Urothelium cell line (cell line): ENCODE measurements at regions not wholly inside any gene's neighbourhood (a gene's known extent, or its start where the extent isn't known, plus 50 kb on each side); places are given as distances from the start of the nearest gene placed in this dataset.

ENCODE experiments used
- DNase-seq: peaks from one replicate; pipeline ENCODE4 v3.0.0; 2011; ENCODE audit warnings: low spot score, mixed read lengths
- FAIRE-seq: peaks from 2 replicates; lab custom pipeline; 2011; peaks lifted over from hg19 to GRCh38; lab: Jason Lieb, UNC

DNA sequence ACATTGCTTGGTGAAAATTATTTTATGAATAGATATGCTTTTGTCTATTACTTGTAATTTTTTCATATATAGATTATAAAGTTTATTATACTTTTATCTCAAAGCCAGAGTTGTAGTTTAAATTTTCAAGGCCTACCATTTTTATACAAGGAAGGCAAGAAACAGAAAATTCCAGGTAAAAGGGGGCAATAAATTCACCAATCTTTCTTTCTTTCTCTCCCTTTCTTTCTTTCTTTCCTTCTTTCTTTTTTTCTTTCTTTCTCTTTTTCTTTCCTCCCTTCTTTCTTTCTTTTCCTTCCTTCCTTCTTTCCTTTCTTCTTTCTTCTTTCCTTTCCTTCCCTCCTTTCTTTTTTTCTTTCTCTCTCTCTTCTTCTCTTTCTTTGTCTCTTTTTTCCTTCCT is 529.4 kb downstream of the PCDH17 start:
- DNase-seq (no peak), FAIRE-seq (no peak)

DNA sequence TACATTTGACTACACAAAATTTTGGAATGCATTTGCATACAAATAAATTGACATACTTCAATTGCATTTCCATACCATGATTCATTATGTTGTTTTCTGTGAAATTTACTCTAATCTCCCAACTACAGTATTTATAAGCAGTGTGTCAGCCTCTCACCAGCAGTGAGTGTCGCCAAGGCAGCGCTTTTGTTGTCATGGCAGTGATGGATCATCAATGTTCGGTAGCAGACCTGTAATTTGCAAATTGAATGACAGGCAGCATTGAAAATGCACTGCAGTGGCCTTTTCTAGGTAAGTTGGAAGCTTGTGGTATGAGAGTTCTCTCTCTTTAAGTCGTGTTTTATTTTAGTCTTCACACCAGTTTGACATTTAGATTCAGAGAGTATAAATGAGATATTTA is 534.1 kb downstream of the PCDH17 start:
- FAIRE-seq, result no peak
- no peak for DNase-seq

DNA sequence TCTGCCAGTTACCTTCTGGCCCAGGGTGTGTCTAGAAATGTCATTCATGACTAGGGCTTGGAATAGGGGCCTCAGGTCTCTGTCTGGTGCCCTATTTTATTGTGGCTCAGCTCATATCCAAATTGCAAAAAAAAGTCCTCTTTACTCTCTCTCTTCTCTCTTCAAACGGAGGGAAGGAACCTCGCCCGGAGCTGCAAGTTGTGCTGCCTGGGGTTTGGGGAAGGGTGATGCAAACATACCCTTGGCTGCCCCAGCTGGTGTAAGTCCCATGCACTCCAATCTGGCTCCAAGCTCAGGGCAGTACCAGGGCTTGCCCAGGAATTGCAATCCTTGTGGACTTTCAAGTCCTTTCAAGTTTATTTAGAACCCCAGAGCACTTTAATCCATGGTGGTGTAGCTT is 549.6 kb downstream of the PCDH17 start:
- DNase-seq, result no peak
- FAIRE-seq, result no peak

DNA sequence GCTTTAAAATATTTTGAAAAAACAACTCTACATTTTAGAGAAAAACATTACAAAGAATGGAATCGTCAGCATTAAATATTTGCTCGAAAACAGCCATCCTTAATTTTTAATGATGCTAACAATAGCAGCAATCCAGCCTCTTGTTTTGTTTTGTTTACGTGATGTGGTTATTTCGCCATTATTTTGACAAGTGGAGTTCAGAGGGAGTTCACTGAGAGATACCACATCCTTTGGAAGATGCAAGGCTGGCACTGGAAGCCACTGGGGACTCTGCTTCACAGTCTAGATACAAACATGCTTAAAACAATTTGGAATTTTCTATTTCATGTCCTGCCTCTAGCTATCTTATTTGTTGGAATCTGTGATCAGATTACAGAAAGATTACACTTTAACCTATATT is 556.3 kb downstream of the PCDH17 start:
- FAIRE-seq, result no peak
- DNase-seq, result no peak

DNA sequence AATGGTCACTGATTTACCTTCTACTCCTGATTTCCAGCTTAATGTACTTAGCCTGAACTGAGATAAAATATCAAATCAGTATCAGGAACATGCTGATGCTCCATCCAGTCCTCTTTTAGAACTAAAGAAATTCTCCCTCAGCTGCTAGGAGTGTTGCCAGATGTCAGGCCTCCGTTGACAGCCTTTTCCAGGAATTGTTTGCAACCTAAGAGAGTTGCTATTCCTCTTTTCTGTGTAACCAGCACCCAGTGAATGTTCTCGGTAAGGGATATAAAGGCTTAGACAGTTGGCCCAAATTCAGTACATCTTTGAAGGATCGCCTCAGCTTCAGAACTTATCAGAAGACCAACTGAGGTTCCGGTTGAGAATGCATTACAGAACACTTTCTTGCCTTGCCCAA is 559.0 kb downstream of the PCDH17 start:
- no peak for FAIRE-seq
- DNase-seq, result no peak

DNA sequence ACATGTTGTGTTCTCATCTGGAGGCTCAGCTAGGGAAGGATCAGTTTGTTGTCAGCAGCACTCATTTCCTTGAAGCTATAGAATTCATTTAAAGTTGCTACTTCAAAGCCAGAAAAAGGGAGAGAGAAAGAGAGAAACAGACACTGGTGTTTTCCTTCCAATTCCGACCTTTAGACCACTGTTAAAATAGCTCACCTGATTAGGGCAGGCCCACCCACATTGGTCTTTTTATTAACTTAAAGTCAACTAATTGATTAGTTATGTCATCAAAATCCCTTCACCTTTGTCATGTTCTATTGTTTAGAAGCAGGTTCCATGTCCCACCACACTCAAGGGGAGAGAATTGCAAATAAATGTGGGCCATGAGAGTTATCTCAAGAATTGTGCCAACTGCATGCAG is 560.2 kb downstream of the PCDH17 start:
- FAIRE-seq (no peak), DNase-seq (no peak)

DNA sequence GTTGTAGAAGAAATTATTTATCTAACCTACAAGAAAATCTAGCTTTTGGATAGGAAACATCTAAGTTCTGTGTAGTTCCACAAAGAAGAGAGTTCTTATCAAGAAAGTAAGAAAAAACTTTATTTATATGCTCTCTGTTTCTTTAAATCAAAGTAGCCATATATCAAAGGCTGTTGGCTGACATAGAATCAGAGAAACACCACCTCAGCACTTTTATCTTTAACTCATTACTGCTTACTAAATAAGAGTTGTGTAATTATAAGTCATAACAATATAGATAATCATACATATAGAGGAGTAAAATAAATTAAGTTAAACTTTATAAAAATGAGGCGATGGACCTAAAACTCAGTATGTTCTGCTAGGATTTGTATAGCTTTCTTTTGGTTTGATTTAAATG is 570.6 kb downstream of the PCDH17 start:
- FAIRE-seq, result no peak
- DNase-seq, result no peak

DNA sequence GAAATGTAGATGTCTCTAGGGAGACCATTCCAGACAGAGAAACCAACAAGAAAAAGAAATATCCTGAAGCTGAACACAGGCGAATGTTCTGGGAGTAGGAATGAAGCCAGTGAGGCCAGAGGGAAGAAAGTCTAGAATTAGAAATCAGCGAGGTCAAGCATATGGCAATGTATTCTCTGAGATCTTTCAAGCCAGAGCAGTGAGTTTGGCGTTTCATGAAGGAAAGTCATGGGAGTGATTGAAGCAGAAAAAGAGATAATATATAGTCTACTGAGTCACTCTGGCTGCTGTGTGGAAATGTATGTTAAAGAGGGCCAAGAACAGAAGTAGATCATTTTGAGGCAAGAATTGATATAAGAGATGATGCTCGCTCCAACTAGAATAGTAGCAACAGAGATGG is 576.0 kb downstream of the PCDH17 start:
- FAIRE-seq (no peak), DNase-seq (no peak)

DNA sequence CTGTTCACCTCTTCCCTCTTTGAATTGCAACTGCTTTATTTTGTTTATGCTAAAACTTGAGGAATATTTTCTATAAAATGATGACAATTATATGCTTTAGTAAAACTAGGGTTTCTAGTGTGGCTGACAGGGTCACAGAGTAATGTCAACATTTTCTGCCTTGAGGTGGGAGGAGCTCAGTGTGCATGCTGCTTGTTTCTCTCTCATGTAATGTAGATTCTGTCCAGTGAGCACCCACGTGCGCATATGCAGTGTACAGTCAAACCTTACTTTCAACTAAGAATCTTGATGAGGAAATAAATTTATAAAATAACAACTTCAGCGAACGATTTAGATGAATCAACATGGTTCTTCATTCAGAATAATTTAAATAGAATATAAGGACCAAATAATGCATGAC is 603.9 kb downstream of the PCDH17 start:
- no peak for DNase-seq
- FAIRE-seq, result no peak

DNA sequence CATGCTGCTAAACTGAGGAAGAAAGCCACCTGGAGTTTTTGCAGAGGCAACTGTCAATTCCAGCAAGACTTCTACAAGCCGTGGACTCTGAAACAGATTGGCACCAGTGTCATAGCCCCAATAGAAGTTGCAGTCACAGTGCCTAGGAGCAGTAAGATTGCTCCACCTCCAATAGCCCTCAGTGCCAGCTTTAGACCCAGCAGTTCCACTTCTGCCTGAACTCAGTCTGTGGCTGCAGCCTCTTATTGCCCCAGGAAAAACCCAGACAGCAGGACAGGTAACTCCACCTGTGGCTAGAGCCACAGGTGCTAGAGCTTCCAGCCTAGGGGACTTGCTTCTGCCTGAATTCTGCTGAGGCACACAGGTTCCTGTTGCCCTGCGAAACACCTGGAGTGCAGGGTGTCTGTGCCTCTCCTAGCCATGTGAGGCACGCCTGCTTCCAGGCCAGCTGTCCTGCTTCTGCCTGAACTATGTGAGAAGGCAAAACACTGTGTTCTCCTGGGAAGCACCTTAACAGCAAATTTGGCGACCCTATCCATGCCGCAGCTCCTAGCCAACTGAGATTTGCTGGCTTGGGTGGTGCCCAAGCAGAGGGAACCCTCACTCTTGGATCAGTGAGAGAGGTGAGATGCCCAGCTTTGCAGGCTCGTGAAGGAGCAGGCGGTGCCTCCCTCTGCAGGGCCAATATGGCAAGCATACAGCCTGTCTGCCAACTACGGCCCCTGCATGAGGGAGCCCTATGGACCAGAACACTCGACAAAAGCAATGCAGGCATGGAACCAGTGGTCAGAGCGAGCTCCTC is 607.6 kb downstream of the PCDH17 start:
- FAIRE-seq (no peak), DNase-seq (no peak)

DNA sequence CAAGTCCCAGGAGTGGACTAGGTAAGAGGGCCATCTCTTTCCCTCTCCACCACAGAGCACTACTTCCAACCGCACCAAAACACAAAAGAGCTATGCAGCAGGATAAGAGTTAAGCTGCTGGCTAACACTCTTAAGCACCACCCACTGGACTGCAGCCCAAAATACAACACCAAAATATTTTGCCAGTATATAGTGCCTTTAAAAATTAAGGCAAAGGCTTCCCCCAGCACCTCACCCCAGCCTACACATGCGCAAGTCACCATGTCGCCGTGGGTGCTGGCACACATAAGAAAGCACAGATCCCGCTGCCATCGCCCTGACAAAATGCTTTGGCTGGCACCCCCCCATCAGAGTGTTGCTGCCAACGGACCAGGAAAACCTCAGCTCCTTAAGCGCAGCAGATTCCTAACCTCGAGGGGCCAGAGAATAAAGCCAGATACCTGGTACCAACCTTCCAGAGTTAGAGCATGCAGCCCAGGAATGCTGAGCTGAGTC is 608.3 kb downstream of the PCDH17 start:
- no peak for DNase-seq
- FAIRE-seq, result no peak

DNA sequence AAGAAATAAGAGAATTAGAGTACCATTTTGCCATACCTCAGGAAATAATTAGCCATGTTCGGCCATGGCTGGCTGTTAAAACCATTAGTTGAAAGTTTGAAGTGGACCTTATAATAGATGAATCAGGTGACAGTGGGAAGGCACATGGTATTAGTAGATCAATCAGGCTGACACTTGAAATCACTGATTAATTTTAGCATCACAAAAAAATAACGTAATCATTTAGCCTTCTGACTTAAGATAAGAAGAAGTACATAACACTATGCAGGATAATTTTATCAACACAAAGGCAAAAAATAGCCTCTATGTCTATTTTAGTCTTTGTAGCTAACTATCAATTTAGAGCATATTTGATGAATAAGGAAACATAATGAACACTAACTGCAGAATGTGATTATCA is 615.5 kb downstream of the PCDH17 start:
- DNase-seq, result no peak
- no peak for FAIRE-seq

DNA sequence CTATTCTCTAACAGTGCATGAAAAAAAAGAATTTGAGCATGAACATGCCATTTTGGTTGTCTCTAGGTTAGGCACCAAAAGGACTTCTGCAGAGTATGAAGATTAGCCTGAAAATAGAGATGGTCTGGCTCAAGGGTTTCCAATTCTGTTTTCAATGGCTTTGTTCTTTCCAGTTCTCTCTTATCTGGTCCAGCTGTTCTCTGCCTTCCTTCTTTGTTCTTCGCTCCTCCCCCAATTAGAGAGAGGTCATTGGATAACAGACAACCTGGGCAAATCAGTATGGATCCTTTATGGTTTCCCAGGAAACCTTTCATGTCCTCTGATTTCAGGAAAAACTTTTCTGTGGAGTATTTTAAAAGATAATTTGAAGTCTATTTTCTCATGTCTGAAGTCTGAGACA is 623.4 kb downstream of the PCDH17 start:
- FAIRE-seq (no peak), DNase-seq (no peak)

DNA sequence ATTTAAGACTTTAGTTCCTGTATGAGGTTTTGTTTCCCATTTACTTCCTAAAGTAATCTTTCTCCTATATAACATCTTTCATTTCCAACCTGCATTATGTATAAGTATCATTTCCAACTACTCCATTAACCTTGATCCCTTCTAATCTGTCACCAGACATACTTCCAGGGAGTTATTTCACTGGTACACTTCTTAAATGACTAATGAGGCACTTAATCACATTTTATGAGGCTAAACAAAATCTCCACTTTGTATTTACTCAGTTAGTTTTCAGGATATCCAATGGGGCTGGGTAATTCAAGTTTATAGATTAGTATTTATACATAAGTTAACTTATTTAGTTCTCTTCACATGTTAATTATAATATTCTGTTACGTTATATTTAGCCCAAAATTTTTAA is 634.7 kb downstream of the PCDH17 start:
- FAIRE-seq, result no peak

DNA sequence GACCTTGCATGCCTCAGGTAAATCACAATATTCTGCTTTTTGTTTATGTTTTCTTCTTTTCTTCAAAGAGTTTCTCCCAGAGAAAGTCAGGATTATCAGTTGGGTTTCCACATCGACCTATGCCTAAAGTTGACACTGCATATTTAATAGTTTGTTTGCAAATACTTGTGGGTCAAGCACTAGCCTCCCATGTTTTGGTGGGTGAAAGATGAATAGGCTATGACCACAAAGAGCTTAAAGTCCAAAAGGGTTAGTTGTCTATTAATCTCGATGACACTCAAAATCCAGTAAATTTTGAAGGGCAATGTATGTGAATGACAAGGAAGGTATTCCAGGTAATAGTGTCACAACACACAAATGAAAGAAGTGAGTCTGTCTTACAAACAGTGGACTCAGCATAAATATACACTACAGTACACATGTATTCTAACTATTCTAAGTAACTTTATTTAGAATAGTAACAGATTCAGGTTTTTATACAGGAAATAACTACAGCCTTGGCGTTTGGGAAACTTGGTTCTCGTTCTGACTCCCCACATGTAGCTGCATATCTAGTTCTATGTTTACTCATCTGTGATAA is 667.1 kb downstream of the PCDH17 start:
- no peak for DNase-seq
- no peak for FAIRE-seq

More for the DNA sequence above, 634.7 kb downstream of the PCDH17 start:
- no peak for DNase-seq

DNA sequence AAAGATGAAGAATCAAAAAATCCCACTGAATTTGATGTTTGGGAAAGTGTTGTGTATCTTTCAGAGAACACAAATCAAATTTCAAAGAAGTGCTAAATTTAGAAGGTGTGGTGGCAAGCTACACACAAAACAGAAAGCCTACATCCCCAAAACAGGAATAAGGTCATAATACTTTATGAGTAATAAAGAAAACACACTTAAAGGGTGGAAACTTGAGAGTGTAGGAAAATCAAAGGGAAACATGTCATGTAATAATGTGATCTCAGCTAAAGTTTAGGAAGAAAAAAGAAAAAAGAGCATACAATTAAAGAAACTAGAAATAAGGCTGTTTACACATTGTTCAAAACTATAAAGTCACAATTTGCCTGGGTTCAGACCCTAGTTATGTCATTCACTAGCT is 668.7 kb downstream of the PCDH17 start:
- DNase-seq (no peak), FAIRE-seq (no peak)

DNA sequence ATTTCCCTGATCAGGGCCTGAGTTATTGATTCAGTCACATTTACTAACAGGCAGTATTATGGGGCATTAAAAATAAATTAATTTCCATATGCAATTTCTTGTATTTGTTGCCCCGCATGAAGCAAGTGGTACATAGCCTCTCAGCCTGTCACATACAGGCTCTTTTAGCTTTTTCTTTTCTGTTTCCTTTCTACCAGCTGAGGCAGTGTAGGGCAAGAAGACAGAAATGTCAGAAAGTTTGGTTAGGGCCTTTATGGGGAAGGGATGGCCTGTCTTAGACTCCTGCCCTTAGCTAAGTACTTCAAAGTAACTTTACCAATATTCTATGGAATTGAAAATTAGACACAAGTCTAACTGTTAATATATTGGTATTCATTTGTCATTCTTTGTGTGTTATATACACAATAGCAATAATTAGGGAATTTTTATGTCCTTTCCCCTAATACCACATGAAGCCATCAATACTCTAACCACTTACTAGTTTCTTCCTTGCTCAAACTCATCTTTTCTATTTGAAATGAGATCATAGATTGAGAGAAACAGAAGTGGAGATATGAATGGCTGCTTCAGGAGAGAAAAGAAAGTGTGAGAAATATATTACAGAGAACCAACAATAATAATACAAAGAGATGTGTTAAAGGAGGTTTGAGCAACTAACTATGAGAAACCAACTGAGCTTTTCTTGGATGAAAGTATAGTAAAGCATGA is 669.6 kb downstream of the PCDH17 start:
- DNase-seq (no peak), FAIRE-seq (no peak)

DNA sequence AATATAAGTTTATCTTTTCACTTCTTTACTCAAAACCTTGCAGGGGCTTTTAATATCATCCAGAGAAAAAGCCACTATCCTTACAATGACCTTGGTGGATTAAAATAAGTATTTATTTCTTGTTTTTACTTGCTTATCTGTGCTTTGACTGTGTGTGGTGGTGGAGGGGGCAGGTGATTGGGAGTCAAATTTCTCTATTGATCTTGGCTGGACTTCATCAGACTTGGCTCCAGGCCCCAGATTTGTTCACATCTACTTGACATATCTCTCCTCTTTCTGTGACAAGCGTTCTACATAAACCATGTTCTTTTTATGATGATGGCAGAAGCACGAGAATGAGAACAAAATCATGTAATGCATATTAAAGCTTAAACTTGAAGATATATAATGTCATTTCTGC is 670.8 kb downstream of the PCDH17 start:
- FAIRE-seq (no peak), DNase-seq (no peak)

DNA sequence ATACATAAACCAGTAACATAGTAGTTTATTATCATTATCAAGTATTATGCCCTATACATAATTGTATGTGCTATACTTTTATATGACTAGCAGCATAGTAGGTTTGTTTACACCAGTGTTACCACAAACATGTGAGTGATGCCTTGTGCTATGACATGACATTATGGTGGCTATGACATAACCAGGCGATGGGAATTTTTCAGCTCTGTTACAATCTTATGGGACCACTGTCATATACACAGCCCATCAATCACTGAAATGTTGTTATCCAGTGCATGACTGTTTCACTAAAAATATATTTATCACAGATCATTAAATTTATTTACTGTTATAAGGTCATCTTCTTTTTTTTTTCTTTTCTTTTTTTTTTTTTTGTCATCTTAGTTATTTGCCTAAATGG is 674.5 kb downstream of the PCDH17 start:
- no peak for FAIRE-seq
- no peak for DNase-seq

DNA sequence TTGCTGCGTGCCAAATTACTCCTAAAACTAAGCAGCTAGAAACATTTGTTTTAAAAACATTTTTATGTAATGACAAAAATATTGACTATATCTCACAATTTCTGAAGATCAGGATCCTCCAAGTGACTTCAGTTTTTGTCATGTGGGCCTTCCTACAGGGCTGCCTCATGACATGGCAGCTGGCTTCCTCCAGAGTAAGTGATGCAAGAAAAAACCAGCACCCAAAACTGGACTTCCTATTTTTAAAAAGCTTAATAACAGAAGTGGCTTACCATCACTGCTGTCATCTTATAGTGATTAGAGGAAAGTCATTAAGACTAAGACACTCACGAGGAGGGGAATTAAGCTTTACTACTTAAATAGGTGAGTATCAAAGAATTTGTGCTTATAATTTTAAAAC is 681.7 kb downstream of the PCDH17 start:
- FAIRE-seq (no peak), DNase-seq (no peak)

DNA sequence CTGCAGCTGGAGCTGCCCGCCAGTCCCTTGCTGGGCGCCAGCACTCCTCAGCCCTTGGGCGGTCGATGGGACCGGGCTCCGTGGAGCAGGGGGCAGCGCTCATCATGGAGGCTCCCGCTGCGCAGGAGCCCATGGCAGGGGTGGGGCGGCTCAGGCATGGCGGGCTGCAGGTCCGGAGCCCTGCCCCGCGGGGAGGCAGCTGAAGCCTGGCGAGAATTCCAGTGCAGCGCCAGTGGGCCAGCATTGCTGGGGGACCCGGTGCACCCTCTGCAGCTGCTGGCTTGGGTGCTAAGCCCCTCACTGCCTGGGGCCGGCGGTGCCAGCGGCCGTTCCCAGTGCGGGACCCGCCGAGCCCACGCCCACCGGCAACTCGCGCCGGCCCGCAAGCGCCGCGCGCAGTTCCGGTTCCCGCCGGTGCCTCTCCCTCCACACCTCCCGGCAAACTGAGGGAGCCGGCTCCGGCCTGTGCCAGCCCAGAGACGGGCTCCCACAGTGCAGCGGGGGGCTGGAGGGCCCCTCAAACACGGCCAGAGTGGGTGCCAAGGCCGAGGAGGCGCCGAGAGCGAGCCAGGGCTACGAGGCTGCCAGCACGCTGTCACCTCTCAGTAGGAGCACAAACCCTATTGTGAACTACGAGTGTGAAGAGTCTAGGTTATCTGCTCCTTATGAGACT is 687.1 kb downstream of the PCDH17 start:
- DNase-seq (peak; percentile 6), FAIRE-seq (no peak)
